Brain microvascular endothelial cell (primary cell): ENCODE measurements at regions not wholly inside any gene's neighbourhood (a gene's known extent, or its start where the extent isn't known, plus 50 kb on each side); places are given as distances from the start of the nearest gene placed in this dataset.
A peak's percentile ranks its signal among the peaks of the same experiment; 100 is the strongest.

Experiments
- DNase-seq: peaks from one replicate; pipeline ENCODE4 v3.0.0-alpha.2; 2020
- H3K27ac ChIP-seq: fragments of 250-450 bp; sonication (Bioruptor Pico); 2 replicates; pipeline ENCODE4 v1.5.1; 2020; ENCODE audit warnings: mild to moderate bottlenecking, moderate library complexity
- H3K27me3 ChIP-seq: fragments of 250-450 bp; sonication (Bioruptor Pico); replicated peaks from 2 replicates; pipeline ENCODE4 v1.5.1; 2020; ENCODE audit warnings: mild to moderate bottlenecking
- H3K36me3 ChIP-seq: fragments of 250-450 bp; sonication (Bioruptor Pico); replicated peaks from 2 replicates; pipeline ENCODE4 v1.5.1; 2020; ENCODE audit warnings: mild to moderate bottlenecking
- H3K4me3 ChIP-seq: 2 replicates; pipeline ENCODE4 v1.5.1; 2011; ENCODE audit warnings: low read depth, mild to moderate bottlenecking, control low read depth, low read length, moderate library complexity
- CTCF ChIP-seq: IDR thresholded peaks from 2 replicates; pipeline ENCODE4 v1.5.1; 2011; ENCODE audit warnings: low read depth, mild to moderate bottlenecking, moderate library complexity, low read length, control low read depth, inconsistent platforms; ENCODE audit errors: missing control alignments
- in situ Hi-C: cut with HindIII; loops from 2 replicates; pipeline ENCODE4 v1.10.0; 2017; ENCODE audit warnings: low sequenced_read_pairs, low pct_ligation_motif_present

- no peak overlapping the region for H3K27ac ChIP-seq
- no peaks in the 10 kb centered on the region for H3K36me3 ChIP-seq
- DNase-seq = peak; percentile 22
- no peaks in the 10 kb centered on the region for H3K27me3 ChIP-seq
- in situ Hi-C loops = no loop called here
- H3K4me3 ChIP-seq = no peak overlapping the region
- TF ChIP-seq CTCF = no peak
Measured at GRCh38 chr3:72004749-72005292, 219.9 kb upstream of the PROK2 start.

GRCh38 chr3:72003936-72004335, 219.0 kb upstream of the PROK2 start:
- Histone ChIP-seq H3K27me3 (no peaks in the 10 kb centered on the region), H3K36me3 (no peaks in the 10 kb centered on the region), H3K27ac (no peak overlapping the region), H3K4me3 (no peak overlapping the region)
- no peak for DNase-seq
- in situ Hi-C loops = no loop called here
- no peak for TF ChIP-seq CTCF

GRCh38 chr3:72001758-72002157, 216.8 kb upstream of the PROK2 start:
- Histone ChIP-seq H3K4me3 (no peak overlapping the region), H3K27me3 (no peaks in the 10 kb centered on the region), H3K27ac (no peak overlapping the region), H3K36me3 (no peaks in the 10 kb centered on the region)
- DNase-seq = no peak
- in situ Hi-C loops = no loop called here
- TF ChIP-seq CTCF = no peak

- no peaks in the 10 kb centered on the region for H3K27me3 ChIP-seq
- DNase-seq = peak; percentile 57
- TF ChIP-seq CTCF = no peak
- H3K27ac ChIP-seq = peak overlapping the region; percentile 48
- in situ Hi-C loops = no loop called here
- H3K4me3 ChIP-seq = no peak overlapping the region
- H3K36me3 ChIP-seq = no peaks in the 10 kb centered on the region
Measured at GRCh38 chr3:71998995-71999673, 214.2 kb upstream of the PROK2 start.

GRCh38 chr3:71997066-71997653, 212.2 kb upstream of the PROK2 start:
- no peaks in the 10 kb centered on the region for H3K27me3 ChIP-seq
- no peak overlapping the region for H3K4me3 ChIP-seq
- no peak for DNase-seq
- in situ Hi-C loops = no loop called here
- H3K27ac ChIP-seq = no peak overlapping the region
- no peaks in the 10 kb centered on the region for H3K36me3 ChIP-seq
- TF ChIP-seq CTCF = no peak
